D721Med (cell line): ENCODE measurements at regions not wholly inside any gene's neighbourhood (a gene's known extent, or its start where the extent isn't known, plus 50 kb on each side); places are given as distances from the start of the nearest gene placed in this dataset.

ENCODE experiments used
- DNase-seq: peaks from one replicate; pipeline ENCODE4 v3.0.0; 2011; ENCODE audit warnings: low spot score; ENCODE audit not compliant: insufficient read length
- FAIRE-seq: peaks from 2 replicates; lab custom pipeline; 2011; peaks lifted over from hg19 to GRCh38; lab: Jason Lieb, UNC
- TF ChIP-seq, protein P1 (sequence below): IDR thresholded peaks from 2 replicates; pipeline ENCODE4 v1.5.1; 2012; ENCODE audit warnings: mild to moderate bottlenecking, control low read depth; ENCODE audit not compliant: insufficient read depth; ENCODE audit errors: missing control alignments

DNA sequence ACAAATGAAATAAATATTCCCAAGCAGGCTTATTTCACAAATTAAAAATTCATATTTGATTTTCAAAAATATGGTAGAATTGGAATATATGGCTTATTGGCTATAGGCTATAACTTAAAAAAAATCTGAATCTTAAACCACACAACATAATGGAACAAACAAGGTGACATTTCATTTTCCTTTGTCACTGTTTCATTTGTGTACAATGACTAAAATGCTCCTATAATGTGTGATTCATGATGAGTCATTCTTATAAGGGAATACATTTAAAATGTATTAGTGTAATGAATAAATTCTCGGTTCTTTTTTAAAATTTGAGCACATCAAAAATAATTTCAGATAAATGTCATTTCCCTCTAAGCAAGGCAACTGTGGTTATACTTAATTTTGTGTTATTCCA lies 148.0 kb upstream of the ANK3 start:
- no peak for DNase-seq
- no peak for FAIRE-seq
- TF ChIP-seq, protein P1, sequence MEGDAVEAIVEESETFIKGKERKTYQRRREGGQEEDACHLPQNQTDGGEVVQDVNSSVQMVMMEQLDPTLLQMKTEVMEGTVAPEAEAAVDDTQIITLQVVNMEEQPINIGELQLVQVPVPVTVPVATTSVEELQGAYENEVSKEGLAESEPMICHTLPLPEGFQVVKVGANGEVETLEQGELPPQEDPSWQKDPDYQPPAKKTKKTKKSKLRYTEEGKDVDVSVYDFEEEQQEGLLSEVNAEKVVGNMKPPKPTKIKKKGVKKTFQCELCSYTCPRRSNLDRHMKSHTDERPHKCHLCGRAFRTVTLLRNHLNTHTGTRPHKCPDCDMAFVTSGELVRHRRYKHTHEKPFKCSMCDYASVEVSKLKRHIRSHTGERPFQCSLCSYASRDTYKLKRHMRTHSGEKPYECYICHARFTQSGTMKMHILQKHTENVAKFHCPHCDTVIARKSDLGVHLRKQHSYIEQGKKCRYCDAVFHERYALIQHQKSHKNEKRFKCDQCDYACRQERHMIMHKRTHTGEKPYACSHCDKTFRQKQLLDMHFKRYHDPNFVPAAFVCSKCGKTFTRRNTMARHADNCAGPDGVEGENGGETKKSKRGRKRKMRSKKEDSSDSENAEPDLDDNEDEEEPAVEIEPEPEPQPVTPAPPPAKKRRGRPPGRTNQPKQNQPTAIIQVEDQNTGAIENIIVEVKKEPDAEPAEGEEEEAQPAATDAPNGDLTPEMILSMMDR = no peak

DNA sequence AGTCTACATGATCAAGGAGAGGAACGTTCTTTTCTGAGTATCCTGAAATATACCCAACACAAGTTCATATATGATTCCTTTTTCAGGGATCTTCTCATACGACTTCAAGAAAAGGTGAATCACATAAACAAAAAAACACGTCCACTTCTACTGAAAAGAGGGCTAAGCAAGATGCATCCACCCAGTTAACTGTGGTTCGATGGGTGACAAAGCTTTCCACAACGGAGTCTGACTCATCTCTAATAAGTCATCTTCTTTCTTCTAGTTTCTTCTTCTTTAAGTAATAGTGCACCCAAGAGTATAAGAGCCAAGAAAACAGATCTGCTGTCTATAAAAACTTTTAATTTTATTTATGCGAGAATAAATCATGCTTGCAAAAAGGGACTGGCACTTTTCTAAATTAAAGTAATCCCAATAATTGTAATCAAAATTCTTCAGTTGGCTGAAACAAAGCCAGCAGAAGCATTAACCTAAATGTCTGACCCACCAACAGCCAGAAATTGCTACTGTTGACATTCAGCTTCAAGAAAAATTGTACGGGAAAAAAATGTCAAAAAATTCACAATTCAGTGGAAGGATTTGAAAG lies 146.9 kb upstream of the ANK3 start:
- TF ChIP-seq, protein P1 = no peak

GRCh38 chr10:60535427-60535826 lies 145.8 kb upstream of the ANK3 start:
- FAIRE-seq (no peak), DNase-seq (no peak)
- TF ChIP-seq, protein P1 = no peak

More for the DNA sequence above, 146.9 kb upstream of the ANK3 start:
- FAIRE-seq (no peak), DNase-seq (no peak)

- DNase-seq (no peak), FAIRE-seq (no peak)
These were observed 145.2 kb upstream of the ANK3 start for GRCh38 chr10:60534761-60535389.

GRCh38 chr10:60532696-60533468 lies 143.2 kb upstream of the ANK3 start:
- FAIRE-seq (no peak), DNase-seq (no peak)

More at GRCh38 chr10:60534761-60535389, 145.2 kb upstream of the ANK3 start:
- TF ChIP-seq, protein P1 = no peak

DNA sequence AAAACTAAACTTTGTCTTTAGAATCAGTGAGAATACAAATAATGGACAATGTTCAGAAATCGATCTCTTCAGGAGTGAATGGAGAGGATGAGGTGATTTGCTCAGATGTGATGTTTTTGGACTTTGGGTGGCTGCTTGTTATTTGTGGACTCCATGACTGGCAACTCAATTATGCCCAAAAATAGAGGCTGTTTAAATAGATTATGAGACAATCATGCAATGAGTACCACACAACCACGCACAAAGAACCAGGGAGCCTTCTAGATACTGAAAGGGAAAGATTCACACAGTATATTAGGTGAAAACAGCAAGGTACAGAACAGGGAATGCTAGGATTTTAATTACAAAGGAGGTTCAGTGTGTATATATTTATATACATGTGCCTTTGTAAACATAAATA lies 141.3 kb upstream of the ANK3 start:
- no peak for FAIRE-seq
- no peak for DNase-seq
- TF ChIP-seq, protein P1 = no peak

More at GRCh38 chr10:60532696-60533468, 143.2 kb upstream of the ANK3 start:
- TF ChIP-seq, protein P1 = no peak
